HL-60 (cell line): ENCODE measurements at regions not wholly inside any gene's neighbourhood (a gene's known extent, or its start where the extent isn't known, plus 50 kb on each side); places are given as distances from the start of the nearest gene placed in this dataset.

Experiments used
- DNase-seq, 2 experiments: peaks; one replicate each; pipeline ENCODE4 v3.0.0-alpha.2; 2010 to 2020; ENCODE audit warnings: low read depth in 1 of 2, low spot score in 1 of 2
- H3K27ac ChIP-seq: fragments of 250-450 bp; sonication (Bioruptor Pico); replicated peaks from 2 replicates; pipeline ENCODE4 v1.5.1; 2020; ENCODE audit warnings: mild to moderate bottlenecking, moderate library complexity
- H3K27me3 ChIP-seq: fragments of 250-450 bp; sonication (Bioruptor Pico); 2 replicates; pipeline ENCODE4 v1.5.1; 2021; ENCODE audit warnings: mild to moderate bottlenecking, moderate library complexity; ENCODE audit not compliant: insufficient read depth, poor library complexity, severe bottlenecking
- H3K4me3 ChIP-seq: replicated peaks from 2 replicates; pipeline ENCODE4 v1.5.1; 2011; ENCODE audit warnings: mild to moderate bottlenecking, control low read depth, low read length; ENCODE audit not compliant: insufficient read depth
- GABPA ChIP-seq: IDR thresholded peaks from 2 replicates; pipeline ENCODE4 v1.6.1; 2012; ENCODE audit warnings: low read depth
- POLR2AphosphoS5 ChIP-seq: IDR thresholded peaks from 2 replicates; pipeline ENCODE4 v1.6.1; 2012; ENCODE audit warnings: low read depth
- REST ChIP-seq: IDR thresholded peaks from 2 replicates; pipeline ENCODE4 v1.6.1; 2012; ENCODE audit warnings: low read depth; ENCODE audit not compliant: insufficient replicate concordance
- SPI1 ChIP-seq: IDR thresholded peaks from 2 replicates; pipeline ENCODE4 v1.6.1; 2012; ENCODE audit warnings: low read depth, mild to moderate bottlenecking, borderline replicate concordance
- TF ChIP-seq, protein P1 (sequence below): IDR thresholded peaks from one replicate; pipeline ENCODE4 v1.5.1; 2011; ENCODE audit warnings: low read length, control low read depth, inconsistent platforms; ENCODE audit not compliant: insufficient read depth

DNA sequence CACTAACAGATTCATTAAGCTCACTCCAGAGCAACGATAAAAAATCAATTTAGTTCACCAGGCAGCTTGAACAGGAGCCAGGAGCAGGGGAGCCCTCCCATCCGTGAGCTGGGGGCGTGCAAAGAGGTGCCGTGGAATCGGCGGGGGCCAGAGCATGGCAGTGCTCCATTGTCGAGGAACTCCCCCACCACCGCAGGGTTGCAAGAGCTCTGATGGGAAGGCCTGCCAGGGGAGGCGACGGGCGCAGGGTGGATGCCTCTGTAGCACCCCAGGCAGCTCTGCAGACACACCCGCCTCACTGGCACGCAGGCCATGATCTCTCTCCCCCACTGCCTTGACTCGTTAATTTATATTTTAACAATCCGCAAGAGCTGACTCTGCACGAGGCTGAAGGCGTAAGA is 433.2 kb downstream of the MIAT start:
- Histone ChIP-seq H3K27me3 (no peaks in the 10 kb centered on the region), H3K4me3 (no peak overlapping the region), H3K27ac (no peak overlapping the region)
- TF ChIP-seq REST (no peak), POLR2AphosphoS5 (no peak), SPI1 (no peak), GABPA (no peak)
- TF ChIP-seq, protein P1, sequence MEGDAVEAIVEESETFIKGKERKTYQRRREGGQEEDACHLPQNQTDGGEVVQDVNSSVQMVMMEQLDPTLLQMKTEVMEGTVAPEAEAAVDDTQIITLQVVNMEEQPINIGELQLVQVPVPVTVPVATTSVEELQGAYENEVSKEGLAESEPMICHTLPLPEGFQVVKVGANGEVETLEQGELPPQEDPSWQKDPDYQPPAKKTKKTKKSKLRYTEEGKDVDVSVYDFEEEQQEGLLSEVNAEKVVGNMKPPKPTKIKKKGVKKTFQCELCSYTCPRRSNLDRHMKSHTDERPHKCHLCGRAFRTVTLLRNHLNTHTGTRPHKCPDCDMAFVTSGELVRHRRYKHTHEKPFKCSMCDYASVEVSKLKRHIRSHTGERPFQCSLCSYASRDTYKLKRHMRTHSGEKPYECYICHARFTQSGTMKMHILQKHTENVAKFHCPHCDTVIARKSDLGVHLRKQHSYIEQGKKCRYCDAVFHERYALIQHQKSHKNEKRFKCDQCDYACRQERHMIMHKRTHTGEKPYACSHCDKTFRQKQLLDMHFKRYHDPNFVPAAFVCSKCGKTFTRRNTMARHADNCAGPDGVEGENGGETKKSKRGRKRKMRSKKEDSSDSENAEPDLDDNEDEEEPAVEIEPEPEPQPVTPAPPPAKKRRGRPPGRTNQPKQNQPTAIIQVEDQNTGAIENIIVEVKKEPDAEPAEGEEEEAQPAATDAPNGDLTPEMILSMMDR, result no peak
- DNase-seq, result no peak

DNA sequence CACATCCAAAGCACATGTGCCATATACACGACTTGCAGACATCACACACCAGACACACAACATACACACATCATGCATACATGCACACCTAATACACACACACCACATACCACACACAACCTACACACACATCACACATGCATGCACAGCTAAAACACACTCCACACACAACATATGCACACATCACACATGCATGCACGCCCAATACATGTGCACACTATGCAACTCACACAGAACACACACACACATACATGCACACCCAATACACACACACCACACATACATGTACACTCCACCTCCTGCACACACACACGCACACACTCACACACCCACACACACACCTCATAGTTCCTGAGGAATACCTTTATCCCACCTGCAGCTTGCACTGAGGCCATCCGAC is 436.0 kb downstream of the MIAT start:
- H3K4me3 ChIP-seq, result no peak overlapping the region
- TF ChIP-seq POLR2AphosphoS5 (no peak), GABPA (no peak), REST (no peak), SPI1 (no peak)
- TF ChIP-seq, protein P1, result no peak
- no peak for DNase-seq
- no peak overlapping the region for H3K27ac ChIP-seq
- no peaks in the 10 kb centered on the region for H3K27me3 ChIP-seq

GRCh38 chr22:27094633-27095308 is 437.4 kb downstream of the MIAT start:
- TF ChIP-seq REST, result no peak
- no peak for TF ChIP-seq POLR2AphosphoS5
- TF ChIP-seq, protein P1, result no peak
- no peak for TF ChIP-seq GABPA
- TF ChIP-seq SPI1, result no peak
- DNase-seq, result no peak
- no peaks in the 10 kb centered on the region for H3K27me3 ChIP-seq
- no peak overlapping the region for H3K4me3 ChIP-seq
- no peak overlapping the region for H3K27ac ChIP-seq
